HG03442 (cell line): ENCODE measurements at regions not wholly inside any gene's neighbourhood (a gene's known extent, or its start where the extent isn't known, plus 50 kb on each side); places are given as distances from the start of the nearest gene placed in this dataset.
"Not testable (repeated sequence)": the region's sequence is repeated elsewhere in the genome, so short reads cannot be mapped to it uniquely, and the experiment has no call there.

Source experiments
- ATAC-seq: cut with Tn5 transposase; IDR thresholded peaks from one replicate; pipeline ENCODE4 v1.9.1; 2021; ENCODE audit warnings: mild to moderate bottlenecking, moderate library complexity; ENCODE audit not compliant: unreplicated experiment

GRCh38 chr14:34103176-34103575, 152.3 kb upstream of the EGLN3 start:
- ATAC-seq = no peak

GRCh38 chr14:34099635-34100034, 148.8 kb upstream of the EGLN3 start:
- ATAC-seq = no peak

GRCh38 chr14:34098985-34099349, 148.1 kb upstream of the EGLN3 start:
- no peak for ATAC-seq

- ATAC-seq = no peak
Observed at GRCh38 chr14:34098045-34098984, 147.4 kb upstream of the EGLN3 start.

- no peak for ATAC-seq
Observed at GRCh38 chr14:34097644-34098043, 146.8 kb upstream of the EGLN3 start.

- ATAC-seq = no peak
Observed at GRCh38 chr14:34094384-34094783, 143.5 kb upstream of the EGLN3 start.

- ATAC-seq = no peak
Observed at GRCh38 chr14:34093883-34094282, 143.0 kb upstream of the EGLN3 start.

- ATAC-seq = no peak
Observed at GRCh38 chr14:34090451-34090850, 139.6 kb upstream of the EGLN3 start.

GRCh38 chr14:34088914-34089313, 138.0 kb upstream of the EGLN3 start:
- no peak for ATAC-seq

- ATAC-seq = no peak
Observed at GRCh38 chr14:34087571-34087970, 136.7 kb upstream of the EGLN3 start.

- no peak for ATAC-seq
Observed at GRCh38 chr14:34086223-34086757, 135.4 kb upstream of the EGLN3 start.

- no peak for ATAC-seq
Observed at GRCh38 chr14:34085695-34086094, 134.8 kb upstream of the EGLN3 start.

GRCh38 chr14:34081576-34082136, 130.8 kb upstream of the EGLN3 start:
- ATAC-seq = no peak

GRCh38 chr14:34081101-34081575, 130.3 kb upstream of the EGLN3 start:
- no peak for ATAC-seq

- not testable (repeated sequence) for ATAC-seq
Observed at GRCh38 chr14:34079643-34080042, 128.8 kb upstream of the EGLN3 start.

- no peak for ATAC-seq
Observed at GRCh38 chr14:34078117-34078743, 127.4 kb upstream of the EGLN3 start.

GRCh38 chr14:34075826-34076225, 125.0 kb upstream of the EGLN3 start:
- ATAC-seq = no peak

- peak; percentile 70 for ATAC-seq
Observed at GRCh38 chr14:34075042-34075744, 124.3 kb upstream of the EGLN3 start.

GRCh38 chr14:34072921-34073320, 122.0 kb upstream of the EGLN3 start:
- peak; percentile 51 for ATAC-seq

GRCh38 chr14:34072401-34072800, 121.5 kb upstream of the EGLN3 start:
- ATAC-seq = no peak

- no peak for ATAC-seq
Observed at GRCh38 chr14:34070917-34071407, 120.1 kb upstream of the EGLN3 start.
